RPMI8226 (cell line): ENCODE measurements at regions not wholly inside any gene's neighbourhood (a gene's known extent, or its start where the extent isn't known, plus 50 kb on each side); places are given as distances from the start of the nearest gene placed in this dataset.
A peak's percentile ranks its signal among the peaks of the same experiment; 100 is the strongest.
"Not testable (repeated sequence)": the region's sequence is repeated elsewhere in the genome, so short reads cannot be mapped to it uniquely, and the experiment has no call there.

Experiments used
- DNase-seq: peaks from one replicate; pipeline ENCODE4 v3.0.0-alpha.2; 2015

DNA sequence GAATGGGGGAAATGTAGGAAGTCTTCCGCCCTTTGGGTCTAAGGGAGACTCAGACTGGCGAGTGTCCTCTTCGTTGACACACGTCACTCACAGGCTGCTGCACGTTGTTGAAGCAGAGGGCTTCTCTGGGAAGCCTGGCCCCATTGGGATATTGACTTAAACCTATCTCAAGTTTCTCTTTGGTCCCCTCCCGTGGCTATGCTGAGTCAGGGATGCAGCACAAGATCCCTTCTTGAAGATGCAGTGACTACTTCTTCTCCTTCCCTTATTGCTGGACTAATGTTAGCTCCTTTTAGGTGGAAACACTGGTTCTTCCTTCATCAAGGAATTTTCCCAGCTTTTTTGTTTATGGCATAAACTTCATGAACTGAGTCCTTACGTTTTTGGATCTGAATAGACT, 89.8 kb upstream of the CCDC71L start:
- DNase-seq: no peak

DNA sequence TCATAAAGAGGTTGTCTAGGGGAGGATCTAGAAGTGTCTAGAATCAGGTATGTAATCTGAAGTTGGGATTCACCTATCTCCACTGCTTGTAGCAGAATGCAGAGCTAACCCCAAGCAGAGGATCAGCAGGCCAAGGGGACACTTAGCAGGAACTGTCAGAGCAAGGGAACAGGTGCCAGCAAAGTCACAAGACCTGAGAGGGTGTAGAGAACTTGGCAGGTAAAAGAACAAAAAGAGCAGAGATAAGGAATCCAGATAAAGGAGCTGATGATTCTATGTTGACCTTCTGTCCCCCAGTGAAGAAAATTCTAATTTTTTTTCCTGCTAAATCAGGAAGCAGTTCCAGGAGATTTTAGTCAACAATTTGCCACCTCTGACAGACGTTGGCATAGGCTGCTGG, 91.4 kb upstream of the CCDC71L start:
- peak; percentile 20 for DNase-seq

DNA sequence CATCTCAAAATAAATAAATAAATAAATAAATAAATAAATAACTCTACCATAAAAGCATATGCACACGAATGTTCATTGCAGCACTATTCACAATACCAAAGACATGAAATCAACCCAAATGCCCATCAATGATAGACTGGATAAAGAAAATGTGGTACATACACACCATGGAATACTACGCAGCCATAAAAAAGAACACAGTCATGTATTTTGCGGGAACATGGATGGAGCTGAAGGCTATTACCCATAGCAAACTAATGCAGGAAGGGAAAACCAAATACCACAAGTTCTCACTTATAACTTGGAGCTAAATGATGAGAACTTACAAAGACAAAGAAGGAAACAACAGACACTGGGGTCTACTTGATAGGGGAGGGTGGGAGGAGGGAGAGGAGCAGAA, 94.1 kb upstream of the CCDC71L start:
- DNase-seq: not testable (repeated sequence)

DNA sequence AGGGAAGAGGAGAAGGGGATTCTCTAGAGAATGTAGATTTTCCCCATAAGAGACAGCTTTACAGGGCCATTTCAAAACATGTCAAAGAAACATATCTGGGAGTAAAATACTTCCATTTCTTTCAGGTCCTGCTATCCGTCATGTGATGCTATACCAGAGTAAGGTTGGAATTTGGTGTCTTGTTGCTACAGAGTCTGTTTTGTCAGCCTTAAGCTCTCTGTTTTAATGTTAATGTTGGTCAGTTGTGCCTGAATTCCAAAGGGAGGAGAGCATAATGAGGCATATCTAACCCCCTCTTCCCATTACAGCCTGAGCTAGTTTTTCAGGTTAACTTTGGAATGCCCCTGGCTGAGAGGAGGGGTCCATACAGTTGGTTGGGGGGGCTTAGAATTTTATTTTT, 94.7 kb upstream of the CCDC71L start:
- DNase-seq: no peak

DNA sequence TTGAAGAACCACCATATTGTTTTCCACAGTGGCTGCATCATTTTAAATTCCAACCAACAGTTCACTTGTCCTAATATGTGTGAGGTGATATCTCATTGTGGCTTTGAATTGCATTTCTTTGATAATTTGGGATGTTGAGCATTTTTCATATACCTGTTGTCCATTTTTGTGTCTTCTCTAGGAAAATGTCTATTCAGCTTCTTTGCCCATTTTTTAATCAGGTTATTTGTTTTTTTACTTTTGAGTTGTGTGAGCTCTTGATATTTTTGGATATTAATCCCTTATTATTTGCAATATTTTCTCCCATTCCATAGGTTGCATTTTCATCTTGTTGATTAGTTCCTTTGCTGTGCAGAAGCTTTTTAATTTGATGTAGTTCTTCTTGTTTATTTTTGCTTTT, 95.1 kb upstream of the CCDC71L start:
- no peak for DNase-seq

DNA sequence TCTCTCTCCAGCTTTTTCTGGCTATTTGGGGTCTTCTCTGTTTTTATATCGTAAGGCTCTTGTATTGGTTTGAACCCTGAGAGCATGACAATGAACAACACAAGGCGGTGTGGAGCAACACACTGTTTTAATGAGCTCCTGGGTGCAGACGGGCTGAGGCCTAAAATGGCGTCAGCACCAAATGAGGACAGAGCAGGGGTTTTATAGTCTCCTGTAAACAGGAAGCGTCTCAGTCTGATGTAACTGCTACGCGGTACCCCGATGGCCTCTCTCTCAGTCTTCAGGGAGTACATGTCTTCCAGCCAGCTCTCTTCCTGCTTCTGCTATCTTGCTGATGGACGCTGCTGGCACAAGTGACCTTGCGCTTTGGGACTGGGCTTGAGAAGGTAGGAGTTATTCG, 95.9 kb upstream of the CCDC71L start:
- no peak for DNase-seq

- DNase-seq: peak; percentile 95
Measured at GRCh38 chr7:106757846-106758245, 96.9 kb upstream of the CCDC71L start.

GRCh38 chr7:106762845-106763244, 101.9 kb upstream of the CCDC71L start:
- not testable (repeated sequence) for DNase-seq

- no peak for DNase-seq
Measured at GRCh38 chr7:106763717-106764116, 101.4 kb upstream of the PIK3CG start.

DNA sequence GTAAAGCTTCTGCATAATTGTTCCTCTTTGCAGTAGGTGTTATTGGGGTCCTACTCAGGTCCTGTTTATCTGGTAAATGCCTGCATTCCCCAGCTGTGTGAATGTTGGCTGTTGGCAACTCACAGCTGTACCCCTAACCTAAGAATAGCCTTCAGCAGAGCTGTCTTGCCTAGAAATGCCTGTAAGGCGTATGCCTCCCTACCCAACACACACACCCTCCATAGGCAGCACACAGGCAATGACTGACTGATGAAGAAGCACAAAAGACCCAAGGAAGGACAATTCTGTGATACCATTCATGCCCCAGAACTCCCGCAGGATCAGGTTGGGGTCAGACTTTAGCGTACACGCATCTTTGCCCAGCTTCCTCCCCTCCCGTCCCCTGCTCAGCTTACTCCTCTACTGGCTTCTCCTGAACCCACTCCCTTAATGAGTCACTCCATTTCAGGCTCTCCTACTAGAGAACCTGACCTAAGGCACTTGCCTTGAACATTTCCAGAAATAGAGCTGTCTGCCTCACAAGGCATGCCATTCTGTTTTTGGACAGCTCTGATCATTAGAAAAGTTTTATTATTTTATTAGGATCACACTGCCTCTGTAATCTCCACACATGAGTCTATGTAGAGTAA, 99.2 kb upstream of the PIK3CG start:
- DNase-seq: no peak

DNA sequence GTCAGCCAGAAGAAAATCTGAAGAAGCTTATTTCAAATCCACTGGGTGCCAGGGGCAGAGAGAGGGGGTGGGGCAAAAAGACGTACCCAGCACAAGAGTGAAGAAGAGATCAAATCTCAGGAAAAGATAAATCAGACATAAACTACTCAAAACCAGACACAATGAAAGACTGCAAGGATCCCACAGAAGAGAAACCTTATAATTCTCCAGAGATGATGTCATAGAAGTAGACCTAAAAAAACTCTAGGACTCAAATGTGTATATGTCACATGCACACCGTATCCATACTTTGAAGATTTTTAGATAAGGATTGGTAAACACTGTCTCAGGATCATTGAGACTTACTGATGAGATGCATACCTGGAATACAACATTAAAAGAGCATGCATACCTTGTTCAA, 98.5 kb upstream of the PIK3CG start:
- no peak for DNase-seq

GRCh38 chr7:106767078-106767477, 98.0 kb upstream of the PIK3CG start:
- DNase-seq: no peak

GRCh38 chr7:106767498-106768323, 97.4 kb upstream of the PIK3CG start:
- DNase-seq: peak; percentile 60

DNA sequence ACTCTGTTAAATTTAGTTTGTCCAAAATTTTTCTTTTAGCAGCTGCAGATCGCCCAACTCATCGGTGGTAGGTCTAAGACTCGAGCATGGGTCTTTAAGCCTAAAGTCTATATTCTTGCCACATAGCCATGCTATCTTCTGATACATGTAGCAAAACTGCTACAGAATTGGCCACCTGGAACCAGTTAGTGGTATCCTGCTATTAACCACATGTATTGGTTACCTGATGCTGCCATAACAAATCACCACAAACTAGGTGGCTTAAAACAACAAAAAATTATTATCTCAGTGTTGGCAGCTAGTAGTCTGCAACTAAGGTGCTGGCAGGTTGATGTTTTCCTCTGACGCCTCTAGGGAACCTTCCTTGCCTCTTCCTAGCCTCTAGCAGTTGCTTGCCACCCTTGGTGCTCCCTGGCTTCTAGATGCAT, 96.7 kb upstream of the PIK3CG start:
- DNase-seq: peak; percentile 53

- DNase-seq: no peak
Measured at GRCh38 chr7:106770191-106770590, 94.9 kb upstream of the PIK3CG start.

GRCh38 chr7:106772655-106773108, 92.4 kb upstream of the PIK3CG start:
- no peak for DNase-seq

- no peak for DNase-seq
Measured at GRCh38 chr7:106773228-106773627, 91.9 kb upstream of the PIK3CG start.

DNA sequence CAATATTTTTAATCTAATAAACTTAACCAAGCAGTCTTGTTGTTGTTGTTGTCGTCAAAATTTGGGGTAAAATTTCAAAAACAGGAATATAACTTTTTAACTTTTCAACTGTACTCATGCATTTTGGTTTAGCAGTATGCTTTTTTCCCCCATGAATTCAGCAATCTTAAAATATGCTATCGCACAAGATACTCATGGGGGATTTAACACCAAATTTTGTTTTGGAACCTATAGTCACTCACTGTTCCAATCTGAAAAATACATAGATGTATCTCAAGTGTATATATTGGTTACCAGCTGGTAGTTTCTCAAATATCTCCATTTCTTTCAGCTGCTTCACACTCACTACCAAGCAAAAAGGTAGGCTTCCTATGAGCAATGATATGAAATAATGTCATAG, 91.4 kb upstream of the PIK3CG start:
- DNase-seq: no peak

DNA sequence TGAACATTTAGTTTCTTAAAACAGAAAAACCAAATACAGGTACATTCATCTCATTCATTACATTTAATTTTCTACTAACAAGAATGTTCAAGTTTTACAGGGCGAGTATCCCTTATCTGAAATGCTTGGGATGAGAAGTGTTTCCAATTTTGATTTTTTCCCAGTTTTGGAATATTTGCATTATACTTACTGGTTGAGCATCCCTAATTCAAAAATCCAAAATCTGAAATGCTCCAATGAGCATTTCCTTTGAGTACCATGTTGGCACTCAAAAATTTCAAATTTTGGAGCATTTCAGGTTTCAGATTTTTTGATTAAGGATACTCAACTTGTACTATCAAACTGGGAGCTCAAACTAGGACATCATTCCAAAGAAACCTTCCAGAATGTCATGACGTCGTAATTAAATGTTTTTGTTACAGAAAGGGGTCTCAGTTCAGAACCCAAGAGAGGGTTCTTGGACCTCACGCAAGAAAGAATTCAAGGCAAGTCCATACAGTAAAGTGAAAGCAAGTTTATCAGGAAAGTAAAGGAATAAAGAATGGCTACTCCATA, 90.8 kb upstream of the PIK3CG start:
- no peak for DNase-seq

DNA sequence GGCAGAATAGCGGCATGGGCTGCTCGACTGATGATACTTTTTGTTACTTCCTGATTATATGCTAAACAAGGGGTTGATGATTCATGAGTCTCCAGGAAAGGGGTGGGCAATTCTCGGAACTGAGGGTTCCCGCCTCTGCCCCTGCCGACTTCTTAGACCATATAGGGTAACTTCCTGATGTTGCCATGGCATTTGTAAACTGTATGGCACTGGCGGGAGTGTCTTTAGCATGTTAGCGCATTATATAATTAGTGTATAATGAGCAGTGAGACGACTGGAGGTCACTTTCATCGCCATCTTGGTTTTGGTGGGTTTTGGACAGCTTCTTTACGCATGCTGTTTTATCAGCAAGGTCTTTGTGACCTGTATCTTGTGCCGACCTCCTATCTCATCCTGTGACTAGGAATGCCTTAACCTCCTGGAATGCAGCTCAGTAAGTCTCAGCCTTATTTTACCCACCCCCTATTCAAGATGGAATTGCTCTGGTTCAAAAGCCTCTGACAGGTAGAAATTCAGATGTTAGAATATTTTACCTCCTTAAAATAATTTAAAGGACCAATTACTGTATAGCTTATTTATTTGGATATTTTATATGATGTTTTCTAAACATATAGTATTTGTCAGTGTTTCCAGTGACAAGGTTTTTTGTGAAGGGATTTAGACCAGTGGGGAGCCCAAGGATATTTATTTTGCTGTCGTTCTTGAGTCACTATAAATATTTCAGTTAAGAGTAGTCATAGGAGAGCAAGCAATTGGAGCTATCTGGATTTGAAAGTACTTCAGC, 90.1 kb upstream of the PIK3CG start:
- DNase-seq: no peak

GRCh38 chr7:106775552-106775936, 89.5 kb upstream of the PIK3CG start:
- DNase-seq: no peak

DNA sequence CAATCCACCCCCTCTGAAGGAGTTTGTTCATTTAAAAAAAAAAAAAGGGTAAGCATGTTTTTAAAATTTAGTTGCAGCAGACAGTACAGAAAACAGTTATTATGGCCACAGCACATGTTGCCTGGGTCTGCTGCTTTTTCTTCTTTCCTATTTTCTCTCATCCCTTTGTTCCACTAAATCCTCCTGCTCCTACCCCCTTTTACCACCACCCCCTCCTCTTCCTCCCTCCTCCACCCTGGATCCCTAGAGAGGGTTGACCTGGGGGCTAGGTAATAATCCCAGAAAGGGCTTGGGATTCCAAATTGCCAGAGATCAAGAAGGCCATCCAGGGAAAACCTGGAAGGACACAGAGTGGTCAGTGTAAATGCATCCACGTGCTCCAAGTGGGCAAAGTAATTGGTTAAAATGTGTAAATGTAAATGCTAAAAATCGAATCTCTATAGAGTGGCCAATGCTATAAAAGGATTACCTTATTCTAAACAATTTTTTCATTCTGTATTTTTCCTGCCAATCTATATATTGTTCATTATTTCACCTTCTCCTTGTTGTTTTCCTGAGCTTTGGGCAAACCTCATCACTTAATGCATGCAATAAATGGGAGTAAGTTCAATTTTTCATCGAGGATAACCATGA, 89.0 kb upstream of the PIK3CG start:
- no peak for DNase-seq
